ENCODE measurements at regions not wholly inside any gene's neighbourhood (a gene's known extent, or its start where the extent isn't known, plus 50 kb on each side); places are given as distances from the start of the nearest gene placed in this dataset.

GRCh38 chr5:16392718-16393117 is 72.9 kb downstream of the ZNF622 start:
- no peak for TF ChIP-seq CTCF (IDR thresholded peaks at IDR 0.05; ENCODE audit: insufficient read depth, low read length, poor library complexity, severe bottlenecking)
- Histone ChIP-seq H3K4me3 (replicated peaks; ENCODE audit: low read depth, low read length) (no peak overlapping the region), H3K36me3 (ENCODE audit: control insufficient read depth, insufficient read depth, low read length) (no peaks in the 10 kb centered on the region), H3K27me3 (replicated peaks; ENCODE audit: control insufficient read depth, insufficient read depth, low read length) (no peaks in the 10 kb centered on the region)
- no peak for DNase-seq (ENCODE audit: extremely low read depth, insufficient read length)

- Histone ChIP-seq H3K27me3 (replicated peaks; ENCODE audit: control insufficient read depth, insufficient read depth, low read length) (no peaks in the 10 kb centered on the region), H3K36me3 (ENCODE audit: control insufficient read depth, insufficient read depth, low read length) (no peaks in the 10 kb centered on the region), H3K4me3 (replicated peaks; ENCODE audit: low read depth, low read length) (no peak overlapping the region)
- no peak for DNase-seq (ENCODE audit: extremely low read depth, insufficient read length)
- no peak for TF ChIP-seq CTCF (IDR thresholded peaks at IDR 0.05; ENCODE audit: insufficient read depth, low read length, poor library complexity, severe bottlenecking)
Measured at GRCh38 chr5:16391858-16392649, 73.5 kb downstream of the ZNF622 start.

DNA sequence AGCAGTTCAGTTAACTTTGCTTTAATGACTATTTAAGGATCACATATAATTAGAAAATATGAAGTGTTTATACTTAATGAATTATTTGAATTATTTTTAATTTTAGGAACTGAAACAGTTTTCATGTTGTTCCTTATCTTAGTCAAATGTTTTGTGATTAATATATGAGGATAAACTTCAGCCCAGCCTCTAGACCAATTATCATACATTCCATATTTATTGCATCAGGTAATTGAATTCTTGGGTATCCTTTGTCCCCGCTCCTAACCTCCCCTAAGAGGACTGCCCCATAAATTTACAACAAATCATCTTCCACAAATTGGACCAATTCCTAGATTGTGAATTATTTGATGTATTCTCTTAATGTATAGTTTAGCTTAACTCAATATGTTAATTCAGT is 74.8 kb downstream of the ZNF622 start:
- Histone ChIP-seq H3K27me3 (replicated peaks; ENCODE audit: control insufficient read depth, insufficient read depth, low read length) (no peaks in the 10 kb centered on the region), H3K4me3 (replicated peaks; ENCODE audit: low read depth, low read length) (no peak overlapping the region), H3K36me3 (ENCODE audit: control insufficient read depth, insufficient read depth, low read length) (no peaks in the 10 kb centered on the region)
- TF ChIP-seq CTCF (IDR thresholded peaks at IDR 0.05; ENCODE audit: insufficient read depth, low read length, poor library complexity, severe bottlenecking), result no peak
- DNase-seq (ENCODE audit: extremely low read depth, insufficient read length), result no peak

DNA sequence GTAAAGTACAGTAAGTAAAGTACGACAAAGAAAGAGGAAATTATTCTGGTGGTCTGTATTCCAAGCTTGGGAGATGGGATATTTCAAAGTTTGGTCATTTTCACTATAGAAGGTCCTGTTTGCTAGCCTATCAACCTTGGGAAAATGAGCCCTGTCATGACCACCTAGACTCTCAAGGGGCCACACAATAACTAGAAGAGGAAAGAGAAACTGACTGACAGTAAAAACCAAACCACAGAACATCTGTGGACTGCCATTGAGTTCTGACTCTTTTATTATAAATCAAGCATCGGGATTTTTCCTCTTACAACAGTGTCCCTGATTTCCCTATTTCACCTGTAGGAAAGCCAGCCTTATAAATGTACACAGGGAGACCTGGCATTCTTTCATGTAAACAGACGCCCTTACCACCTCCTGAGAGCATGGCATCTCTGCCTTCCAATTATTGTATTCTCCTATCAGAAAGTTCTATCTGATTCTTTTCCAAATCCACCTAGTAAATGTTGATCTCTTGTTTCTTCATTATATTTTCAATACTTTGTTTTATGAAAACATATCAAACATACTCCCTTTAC is 80.0 kb downstream of the ZNF622 start:
- no peaks in the 10 kb centered on the region for H3K36me3 ChIP-seq (ENCODE audit: control insufficient read depth, insufficient read depth, low read length)
- TF ChIP-seq CTCF (IDR thresholded peaks at IDR 0.05; ENCODE audit: insufficient read depth, low read length, poor library complexity, severe bottlenecking), result no peak
- no peak for DNase-seq (ENCODE audit: extremely low read depth, insufficient read length)
- H3K4me3 ChIP-seq (replicated peaks; ENCODE audit: low read depth, low read length), result no peak overlapping the region
- no peaks in the 10 kb centered on the region for H3K27me3 ChIP-seq (replicated peaks; ENCODE audit: control insufficient read depth, insufficient read depth, low read length)

DNA sequence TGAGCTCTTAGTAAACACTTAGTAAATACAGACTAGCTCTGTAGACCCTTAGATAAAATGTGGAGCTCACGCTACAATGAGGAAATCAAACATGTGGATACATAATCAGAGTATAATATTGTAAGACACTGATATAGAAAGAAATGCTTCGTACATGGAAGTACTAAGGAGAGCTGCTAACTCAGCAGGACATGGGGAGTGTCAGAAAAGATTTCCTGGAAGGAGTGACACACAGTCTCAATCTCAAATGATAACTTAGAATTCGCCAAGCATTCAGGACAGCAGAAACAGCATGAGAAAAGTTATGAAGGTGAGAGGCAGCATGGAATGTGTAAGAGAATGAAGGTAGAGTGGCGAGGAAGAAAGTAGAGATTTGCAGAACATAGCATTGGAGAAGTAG is 80.8 kb downstream of the ZNF622 start:
- no peak overlapping the region for H3K4me3 ChIP-seq (replicated peaks; ENCODE audit: low read depth, low read length)
- no peak for TF ChIP-seq CTCF (IDR thresholded peaks at IDR 0.05; ENCODE audit: insufficient read depth, low read length, poor library complexity, severe bottlenecking)
- H3K36me3 ChIP-seq (ENCODE audit: control insufficient read depth, insufficient read depth, low read length), result no peaks in the 10 kb centered on the region
- DNase-seq (ENCODE audit: extremely low read depth, insufficient read length), result no peak
- no peaks in the 10 kb centered on the region for H3K27me3 ChIP-seq (replicated peaks; ENCODE audit: control insufficient read depth, insufficient read depth, low read length)
